ENCODE measurements at regions not wholly inside any gene's neighbourhood (a gene's known extent, or its start where the extent isn't known, plus 50 kb on each side); places are given as distances from the start of the nearest gene placed in this dataset.

DNA sequence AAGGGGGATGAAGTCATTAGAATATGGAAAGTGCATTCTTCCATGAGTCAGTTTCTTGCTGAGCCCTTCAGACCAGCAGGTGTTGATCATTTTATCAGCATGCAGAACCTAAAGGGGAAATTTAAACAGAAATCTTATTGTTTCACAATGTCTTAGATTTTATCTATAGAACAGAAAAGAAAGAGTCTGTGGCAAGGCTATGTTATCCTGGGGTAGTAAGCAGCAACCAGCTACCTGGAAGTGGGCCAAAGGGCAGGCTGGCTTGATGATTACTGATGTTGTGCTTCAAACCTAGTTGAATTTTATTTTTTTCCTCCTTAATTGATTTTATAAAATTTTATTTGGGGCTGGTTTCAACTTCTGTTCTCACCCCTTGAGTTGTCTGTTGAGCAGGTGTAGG is 101.5 kb downstream of the LRRC70 start:
- Histone ChIP-seq H3K23me2 (ENCODE audit: low read depth, low read length) (no peaks in the 10 kb centered on the region; the same call in 1 of the 2 replicates), H3K9me3 (ENCODE audit: insufficient read depth in 2 of 2, low read depth in 1 of 2, low read length in 1 of 2) (peaks cover 15 to 21% of the 10 kb centered on the region in 2 experiments), H2AFZ (ENCODE audit: low read length) (no peak overlapping the region), H2AK5ac (ENCODE audit: low read depth, low read length) (no peak overlapping the region), H2BK12ac (ENCODE audit: low read depth, low read length) (no peak overlapping the region), H3K36me3 (ENCODE audit: control insufficient read depth in 2 of 4, insufficient read depth in 4 of 4, low read length in 3 of 4) (no peaks in the 10 kb centered on the region), H3K18ac (ENCODE audit: extremely low read depth, low read length) (no peak overlapping the region), H3K4me1 (replicated peaks in 1 of 4; ENCODE audit: control insufficient read depth in 3 of 4, insufficient read depth in 4 of 4, low read length in 3 of 4) (no peaks in the 10 kb centered on the region), H3K27ac (ENCODE audit: low read depth, low read length) (no peak overlapping the region), H3K79me2 (ENCODE audit: control insufficient read depth in 1 of 2, insufficient read depth in 2 of 2, low read length in 2 of 2) (no peaks in the 10 kb centered on the region), H4K5ac (ENCODE audit: insufficient read length, low read depth, low read length) (no peak overlapping the region), H3K4me2 (ENCODE audit: insufficient read depth in 1 of 2, low read depth in 2 of 2, low read length in 2 of 2) (no peak overlapping the region), H3K9ac (replicated peaks in 1 of 4; ENCODE audit: extremely low read depth in 1 of 4, low read depth in 3 of 4, low read length in 3 of 4) (no peak overlapping the region), H4K91ac (replicated peaks; ENCODE audit: insufficient read length, low read length) (no peak overlapping the region), H2BK5ac (ENCODE audit: low read depth, low read length) (no peak overlapping the region), H3K4me3 (ENCODE audit: extremely low read depth in 1 of 4, insufficient read depth in 2 of 4, low read depth in 3 of 4, low read length in 4 of 4) (no peak overlapping the region), H3K27me3 (replicated peaks in 1 of 4; ENCODE audit: control insufficient read depth in 3 of 4, extremely low read depth in 1 of 4, insufficient read depth in 3 of 4, low read length in 3 of 4) (no peaks in the 10 kb centered on the region), H3K23ac (ENCODE audit: insufficient read length) (no peak overlapping the region), H2BK120ac (replicated peaks; ENCODE audit: low read depth, low read length) (no peak overlapping the region), H4K8ac (ENCODE audit: extremely low read depth, insufficient read depth, low read length) (no peak overlapping the region), H3K14ac (ENCODE audit: insufficient read length) (no peak overlapping the region), H3K4ac (replicated peaks; ENCODE audit: insufficient read length, low read depth, low read length) (no peak overlapping the region), H4K20me1 (replicated peaks in 1 of 2; ENCODE audit: control insufficient read depth in 1 of 2, insufficient read depth in 2 of 2, low read length in 2 of 2) (no peaks in the 10 kb centered on the region), H3K56ac (replicated peaks; ENCODE audit: insufficient read length, low read depth, low read length) (no peak overlapping the region), H3K79me1 (ENCODE audit: low read depth, low read length) (no peaks in the 10 kb centered on the region), H2BK20ac (ENCODE audit: low read length) (no peak overlapping the region), H2BK15ac (ENCODE audit: low read length) (no peak overlapping the region)
- DNase-seq (ENCODE audit: low read depth in 1 of 2, low spot score in 2 of 2) (no peak), FAIRE-seq (no peak)
- ChIA-PET POLR2A (ENCODE audit: partially characterized antibody) (no interaction called here), CTCF (ENCODE audit: partially characterized antibody) (interaction anchor here (1.0 to 1.6 kb wide), 2 partner anchors 13 to 98 kb away, joined by 3 to 4 read pairs; no protein-coding TSS in a partner anchor)
- no peak for TF ChIP-seq ASH2L (IDR thresholded peaks at IDR 0.05; ENCODE audit: low read length)
- TF ChIP-seq CREB1 (IDR thresholded peaks at IDR 0.05), result no peak
- no peak for TF ChIP-seq SP2 (IDR thresholded peaks at IDR 0.05; ENCODE audit: low read length)
- no peak for TF ChIP-seq EZH2 (IDR thresholded peaks at IDR 0.05; ENCODE audit: low read depth, low read length, severe bottlenecking)
- no peak for TF ChIP-seq SAP30 (IDR thresholded peaks at IDR 0.05; ENCODE audit: insufficient read depth, insufficient replicate concordance, low read length)
- no peak for TF ChIP-seq EGR1 (IDR thresholded peaks at IDR 0.05; ENCODE audit: borderline replicate concordance, low read depth, low read length)
- TF ChIP-seq MAFK (IDR thresholded peaks at IDR 0.05; ENCODE audit: low read depth, low read length), result no peak
- TF ChIP-seq CBX8 (IDR thresholded peaks at IDR 0.05; ENCODE audit: borderline replicate concordance, low read depth, low read length), result no peak

All from H1 (cell line).